ENCODE measurements at regions not wholly inside any gene's neighbourhood (a gene's known extent, or its start where the extent isn't known, plus 50 kb on each side); places are given as distances from the start of the nearest gene placed in this dataset.

GRCh38 chr5:176181271-176181855, 56.9 kb upstream of the SIMC1 start:
- ChIA-PET CTCF (no interaction called here), POLR2A (no interaction called here)
- no peak for TF ChIP-seq CTCF (IDR thresholded peaks at IDR 0.05; ENCODE audit: insufficient read depth, low read length, missing control alignments)
- H3K4me3 ChIP-seq (ENCODE audit: low read depth, low read length) = no peak overlapping the region
- no peak for DNase-seq (ENCODE audit: low read depth, low spot score)

GRCh38 chr5:176183321-176184074, 54.7 kb upstream of the SIMC1 start:
- no peak overlapping the region for H3K4me3 ChIP-seq (ENCODE audit: low read depth, low read length)
- no peak for TF ChIP-seq CTCF (IDR thresholded peaks at IDR 0.05; ENCODE audit: insufficient read depth, low read length, missing control alignments)
- ChIA-PET CTCF (no interaction called here), POLR2A (no interaction called here)
- DNase-seq (ENCODE audit: low read depth, low spot score) = no peak

- DNase-seq (ENCODE audit: low read depth, low spot score) = no peak
- no peak overlapping the region for H3K4me3 ChIP-seq (ENCODE audit: low read depth, low read length)
- TF ChIP-seq CTCF (IDR thresholded peaks at IDR 0.05; ENCODE audit: insufficient read depth, low read length, missing control alignments) = no peak
- CTCF ChIA-PET = no interaction called here
- POLR2A ChIA-PET = no interaction called here
Observed at GRCh38 chr5:176184608-176185132, 53.6 kb upstream of the SIMC1 start.

- H3K4me3 ChIP-seq (ENCODE audit: low read depth, low read length) = no peak overlapping the region
- POLR2A ChIA-PET = no interaction called here
Observed at GRCh38 chr5:176185133-176185733, 53.0 kb upstream of the SIMC1 start.

GRCh38 chr5:176186107-176186506, 52.1 kb upstream of the SIMC1 start:
- no peak for TF ChIP-seq CTCF (IDR thresholded peaks at IDR 0.05; ENCODE audit: insufficient read depth, low read length, missing control alignments)
- CTCF ChIA-PET = no interaction called here
- no peak overlapping the region for H3K4me3 ChIP-seq (ENCODE audit: low read depth, low read length)
- no peak for DNase-seq (ENCODE audit: low read depth, low spot score)
- POLR2A ChIA-PET = no interaction called here

More at GRCh38 chr5:176185133-176185733, 53.0 kb upstream of the SIMC1 start:
- no peak for DNase-seq (ENCODE audit: low read depth, low spot score)
- no peak for TF ChIP-seq CTCF (IDR thresholded peaks at IDR 0.05; ENCODE audit: insufficient read depth, low read length, missing control alignments)
- CTCF ChIA-PET = no interaction called here

Data from AG04449 (cell line).